ENCODE measurements at regions not wholly inside any gene's neighbourhood (a gene's known extent, or its start where the extent isn't known, plus 50 kb on each side); places are given as distances from the start of the nearest gene placed in this dataset.

GRCh38 chr13:97640268-97640667 is 206.3 kb downstream of the RAP2A start:
- H3K4me1 ChIP-seq (ENCODE audit: insufficient read depth, low read length): no peaks in the 10 kb centered on the region
- no peak overlapping the region for H3K4me3 ChIP-seq (replicated peaks in 1 of 3; ENCODE audit: insufficient read depth in 1 of 3, low read depth in 2 of 3, low read length in 3 of 3)
- H3K36me3 ChIP-seq (replicated peaks in 1 of 2; ENCODE audit: control insufficient read depth in 1 of 2, insufficient read depth in 2 of 2, low read length in 2 of 2): no peaks in the 10 kb centered on the region
- no peaks in the 10 kb centered on the region for H4K20me1 ChIP-seq (ENCODE audit: insufficient read depth, low read length)
- ATAC-seq (no peak), DNase-seq (ENCODE audit: low spot score) (no peak), FAIRE-seq (no peak)
- CTCF ChIA-PET (ENCODE audit: low intra/inter-chr PET ratio, low total read pairs): no interaction called here
- peaks cover 1 to 14% of the 10 kb centered on the region in 2 experiments; a peak in 2 of 5 replicates for H3K27me3 ChIP-seq (ENCODE audit: control insufficient read depth in 1 of 2, insufficient read depth in 2 of 2, low read length in 2 of 2)
- H3K79me2 ChIP-seq (ENCODE audit: insufficient read depth, low read length): no peaks in the 10 kb centered on the region
- no peaks in the 10 kb centered on the region for H3K9me3 ChIP-seq (ENCODE audit: low read length)
- 4% methylated on average over 2 of the region's 2 CpGs for WGBS (ENCODE audit: low lambda C conversion rate)
- H3K27ac ChIP-seq (ENCODE audit: extremely low read length, insufficient read depth, low read length): no peak overlapping the region
- POLR2A ChIA-PET: no interaction called here
- in situ Hi-C loops (cut with HindIII; ENCODE audit: extremely low pct_ligation_motif_present, low pct_unique_long_range_greater_than_20kb): no loop called here
- no peak overlapping the region for H3K9ac ChIP-seq (ENCODE audit: insufficient read depth, low read depth, low read length)
- TF ChIP-seq, protein P1, sequence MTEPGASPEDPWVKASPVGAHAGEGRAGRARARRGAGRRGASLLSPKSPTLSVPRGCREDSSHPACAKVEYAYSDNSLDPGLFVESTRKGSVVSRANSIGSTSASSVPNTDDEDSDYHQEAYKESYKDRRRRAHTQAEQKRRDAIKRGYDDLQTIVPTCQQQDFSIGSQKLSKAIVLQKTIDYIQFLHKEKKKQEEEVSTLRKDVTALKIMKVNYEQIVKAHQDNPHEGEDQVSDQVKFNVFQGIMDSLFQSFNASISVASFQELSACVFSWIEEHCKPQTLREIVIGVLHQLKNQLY (CRISPR knock-in tag; IDR thresholded peaks at IDR 0.05): no peak
- TF ChIP-seq ZNF446 (CRISPR knock-in tag; IDR thresholded peaks at IDR 0.05) (no peak), ATAD3A (CRISPR knock-in tag; IDR thresholded peaks at IDR 0.05) (no peak), FLYWCH1 (CRISPR knock-in tag; IDR thresholded peaks at IDR 0.05) (no peak), ZNF33B (CRISPR knock-in tag; IDR thresholded peaks at IDR 0.05) (no peak), ZNF232 (CRISPR knock-in tag; IDR thresholded peaks at IDR 0.05; ENCODE audit: borderline replicate concordance) (no peak), RBM22 (optimal IDR thresholded peaks at IDR 0.05; ENCODE audit: low read length) (no peak)
- TF ChIP-seq, protein P2, sequence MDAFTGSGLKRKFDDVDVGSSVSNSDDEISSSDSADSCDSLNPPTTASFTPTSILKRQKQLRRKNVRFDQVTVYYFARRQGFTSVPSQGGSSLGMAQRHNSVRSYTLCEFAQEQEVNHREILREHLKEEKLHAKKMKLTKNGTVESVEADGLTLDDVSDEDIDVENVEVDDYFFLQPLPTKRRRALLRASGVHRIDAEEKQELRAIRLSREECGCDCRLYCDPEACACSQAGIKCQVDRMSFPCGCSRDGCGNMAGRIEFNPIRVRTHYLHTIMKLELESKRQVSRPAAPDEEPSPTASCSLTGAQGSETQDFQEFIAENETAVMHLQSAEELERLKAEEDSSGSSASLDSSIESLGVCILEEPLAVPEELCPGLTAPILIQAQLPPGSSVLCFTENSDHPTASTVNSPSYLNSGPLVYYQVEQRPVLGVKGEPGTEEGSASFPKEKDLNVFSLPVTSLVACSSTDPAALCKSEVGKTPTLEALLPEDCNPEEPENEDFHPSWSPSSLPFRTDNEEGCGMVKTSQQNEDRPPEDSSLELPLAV (CRISPR knock-in tag; conservative IDR thresholded peaks at IDR 0.05; ENCODE audit: low read depth): no peak
- no peak overlapping the region for H2AFZ ChIP-seq (ENCODE audit: low read length)
- no peak overlapping the region for H3K4me2 ChIP-seq (ENCODE audit: low read depth, low read length)
- no TSS peak for BruUV-seq (replicated peaks)
- intact Hi-C loops (cut with micrococcal nuclease; ENCODE audit: unreplicated experiment): no loop called here
